H1 (cell line): ENCODE measurements at regions not wholly inside any gene's neighbourhood (a gene's known extent, or its start where the extent isn't known, plus 50 kb on each side); places are given as distances from the start of the nearest gene placed in this dataset.

ENCODE experiments used
- CTCF ChIA-PET: fragments of 300-600 bp; sonication (Branson Sonifier 250); formaldehyde crosslinking; loops from one replicate; lab custom pipeline; 2021; ENCODE audit not compliant: partially characterized antibody; lab: Charles Lee
- POLR2A ChIA-PET: fragments of 300-600 bp; sonication (Branson Sonifier 250); formaldehyde crosslinking; loops from one replicate; lab custom pipeline; 2021; ENCODE audit warnings: inconsistent platforms; ENCODE audit not compliant: partially characterized antibody; lab: Charles Lee
- DNase-seq, 2 experiments: peaks; one replicate each; pipeline versions ENCODE4 v3.0.0 to v3.0.0-alpha.2; 2010 to 2022; ENCODE audit warnings: low spot score in 2 of 2, low read depth in 1 of 2, mixed read lengths in 1 of 2
- FAIRE-seq: peaks from 2 replicates; lab custom pipeline; 2011; peaks lifted over from hg19 to GRCh38; lab: Jason Lieb, UNC
- H2AFZ ChIP-seq: 2 replicates; pipeline ENCODE4 v1.8.1; 2012; ENCODE audit warnings: low read length, inconsistent platforms
- H2AK5ac ChIP-seq: 2 replicates; pipeline ENCODE4 v1.6.1; 2013; ENCODE audit warnings: low read depth, low read length
- H2BK120ac ChIP-seq: replicated peaks from 2 replicates; pipeline ENCODE3; 2013; ENCODE audit warnings: low read depth, low read length, inconsistent platforms
- H2BK12ac ChIP-seq: 2 replicates; pipeline ENCODE4 v1.6.1; 2013; ENCODE audit warnings: low read depth, low read length
- H2BK15ac ChIP-seq: 2 replicates; pipeline ENCODE4 v1.6.1; 2013; ENCODE audit warnings: low read length
- H2BK20ac ChIP-seq: 2 replicates; pipeline ENCODE4 v1.6.1; 2013; ENCODE audit warnings: low read length
- H2BK5ac ChIP-seq: 2 replicates; pipeline ENCODE4 v1.6.1; 2013; ENCODE audit warnings: low read depth, low read length
- H3K14ac ChIP-seq: 2 replicates; pipeline ENCODE4 v1.6.1; 2013; ENCODE audit warnings: inconsistent platforms; ENCODE audit not compliant: insufficient read length
- H3K18ac ChIP-seq: 2 replicates; pipeline ENCODE4 v1.6.1; 2013; ENCODE audit warnings: low read length; ENCODE audit errors: extremely low read depth
- H3K23ac ChIP-seq: 2 replicates; pipeline ENCODE4 v1.6.1; 2013; ENCODE audit warnings: inconsistent platforms; ENCODE audit not compliant: insufficient read length
- H3K23me2 ChIP-seq: 2 replicates; pipeline ENCODE4 v1.6.1; 2013; ENCODE audit warnings: low read depth, low read length
- H3K27ac ChIP-seq: 2 replicates; pipeline ENCODE4 v1.6.1; 2011; ENCODE audit warnings: low read depth, low read length, inconsistent platforms
- H3K27me3 ChIP-seq, 4 experiments: replicated peaks in 1 of 4; 1 replicate in 1 of 4; 2 replicates in 3 of 4; pipeline versions ENCODE4 v1.6.1 to v1.8.1; 2011 to 2013; ENCODE audit warnings: low read length in 3 of 4, mild to moderate bottlenecking in 3 of 4, inconsistent platforms in 2 of 4, mixed read lengths in 2 of 4, moderate library complexity in 1 of 4; ENCODE audit not compliant: control insufficient read depth in 3 of 4, insufficient read depth in 3 of 4; ENCODE audit errors: extremely low read depth in 1 of 4
- H3K36me3 ChIP-seq, 4 experiments: 2 replicates each; pipeline versions ENCODE4 v1.6.1 to v1.8.1; 2011 to 2013; ENCODE audit warnings: mild to moderate bottlenecking in 4 of 4, low read length in 3 of 4, moderate library complexity in 2 of 4, control low read depth in 1 of 4, inconsistent platforms in 1 of 4; ENCODE audit not compliant: insufficient read depth in 4 of 4, control insufficient read depth in 2 of 4
- H3K4ac ChIP-seq: replicated peaks from 2 replicates; pipeline ENCODE3; 2013; ENCODE audit warnings: low read length, low read depth, mixed read lengths, inconsistent platforms; ENCODE audit not compliant: insufficient read length
- H3K4me1 ChIP-seq, 4 experiments: replicated peaks in 1 of 4; 1 replicate in 1 of 4; 2 replicates in 3 of 4; pipeline versions ENCODE4 v1.6.1 to v1.8.1; 2011 to 2013; ENCODE audit warnings: low read length in 3 of 4, inconsistent platforms in 2 of 4, mixed read lengths in 1 of 4; ENCODE audit not compliant: insufficient read depth in 4 of 4, control insufficient read depth in 3 of 4
- H3K4me2 ChIP-seq, 2 experiments: 2 replicates each; pipeline versions ENCODE4 v1.6.1 to v1.8.1; 2011 to 2013; ENCODE audit warnings: low read depth in 2 of 2, low read length in 2 of 2, control low read depth in 1 of 2, inconsistent platforms in 1 of 2, mild to moderate bottlenecking in 1 of 2; ENCODE audit not compliant: insufficient read depth in 1 of 2
- H3K4me3 ChIP-seq, 4 experiments: fragments of 200-600, 300-600 bp in 1 of 4; sonication (generic), shearing (Covaris generic), sonication (Bioruptor Twin) in 1 of 4; 2 replicates each; pipeline versions ENCODE4 v1.5.1 to v1.8.1; 2011 to 2016; ENCODE audit warnings: low read length in 4 of 4, low read depth in 3 of 4, control low read depth in 2 of 4, inconsistent platforms in 2 of 4, mild to moderate bottlenecking in 2 of 4, mixed read lengths in 1 of 4, moderate library complexity in 1 of 4; ENCODE audit not compliant: insufficient read depth in 2 of 4; ENCODE audit errors: extremely low read depth in 1 of 4
- H3K56ac ChIP-seq: replicated peaks from 2 replicates; pipeline ENCODE3; 2013; ENCODE audit warnings: low read depth, mild to moderate bottlenecking, mixed read lengths, low read length, inconsistent platforms; ENCODE audit not compliant: insufficient read length
- H3K79me1 ChIP-seq: 2 replicates; pipeline ENCODE4 v1.6.1; 2013; ENCODE audit warnings: low read depth, low read length, control low read depth
- H3K79me2 ChIP-seq, 2 experiments: 2 replicates each; pipeline versions ENCODE4 v1.6.1 to v1.8.1; 2012 to 2013; ENCODE audit warnings: low read length in 2 of 2, mild to moderate bottlenecking in 2 of 2, inconsistent platforms in 1 of 2; ENCODE audit not compliant: insufficient read depth in 2 of 2, control insufficient read depth in 1 of 2
- H3K9ac ChIP-seq, 4 experiments: replicated peaks in 1 of 4; 1 replicate in 1 of 4; 2 replicates in 3 of 4; pipeline versions ENCODE4 v1.6.1 to v1.8.1; 2011 to 2013; ENCODE audit warnings: low read depth in 3 of 4, low read length in 3 of 4, control low read depth in 2 of 4, mild to moderate bottlenecking in 2 of 4, moderate library complexity in 2 of 4, inconsistent platforms in 1 of 4; ENCODE audit errors: extremely low read depth in 1 of 4
- H3K9me3 ChIP-seq, 2 experiments: 2 replicates each; pipeline versions ENCODE4 v1.6.1 to v1.8.1; 2012 to 2013; ENCODE audit warnings: mild to moderate bottlenecking in 2 of 2, moderate library complexity in 2 of 2, control low read depth in 1 of 2, inconsistent platforms in 1 of 2, low read depth in 1 of 2, low read length in 1 of 2, mixed read lengths in 1 of 2; ENCODE audit not compliant: insufficient read depth in 2 of 2
- H4K20me1 ChIP-seq, 2 experiments: replicated peaks in 1 of 2; 2 replicates each; pipeline versions ENCODE3 to v1.8.1; 2011 to 2013; ENCODE audit warnings: inconsistent platforms in 2 of 2, low read length in 2 of 2, mild to moderate bottlenecking in 1 of 2; ENCODE audit not compliant: insufficient read depth in 2 of 2, control insufficient read depth in 1 of 2
- H4K5ac ChIP-seq: 2 replicates; pipeline ENCODE4 v1.6.1; 2013; ENCODE audit warnings: low read length, low read depth, mixed read lengths, inconsistent platforms; ENCODE audit not compliant: insufficient read length
- H4K8ac ChIP-seq: 2 replicates; pipeline ENCODE4 v1.8.0; 2013; ENCODE audit warnings: mild to moderate bottlenecking, moderate library complexity, low read length, inconsistent platforms; ENCODE audit not compliant: insufficient read depth; ENCODE audit errors: extremely low read depth
- H4K91ac ChIP-seq: replicated peaks from 2 replicates; pipeline ENCODE3; 2013; ENCODE audit warnings: low read length, mixed read lengths, inconsistent platforms; ENCODE audit not compliant: insufficient read length
- ATF2 ChIP-seq: IDR thresholded peaks from 2 replicates; pipeline ENCODE4 v1.6.1; 2012; ENCODE audit warnings: low read length, inconsistent platforms
- BACH1 ChIP-seq: IDR thresholded peaks from 2 replicates; pipeline ENCODE4 v1.6.1; 2012; ENCODE audit warnings: low read length, improper control_type of control experiment
- BCL11A ChIP-seq, 2 experiments: IDR thresholded peaks; one replicate each; pipeline ENCODE4 v1.6.1; 2011; ENCODE audit warnings: low read depth in 2 of 2, low read length in 2 of 2, mild to moderate bottlenecking in 2 of 2
- BRCA1 ChIP-seq: IDR thresholded peaks from 2 replicates; pipeline ENCODE4 v1.6.1; 2012; ENCODE audit warnings: low read depth, low read length, improper control_type of control experiment
- HDAC6 ChIP-seq: IDR thresholded peaks from one replicate; pipeline ENCODE4 v1.7.1; 2012; ENCODE audit warnings: low read depth, mild to moderate bottlenecking, inconsistent platforms, low read length, moderate library complexity
- NRF1 ChIP-seq: IDR thresholded peaks from 2 replicates; pipeline ENCODE4 v1.6.1; 2011; ENCODE audit warnings: mild to moderate bottlenecking, low read depth, low read length, improper control_type of control experiment
- RNF2 ChIP-seq: fragments of 200-900, 300-1000 bp; sonication (generic); IDR thresholded peaks from 2 replicates; pipeline ENCODE4 v1.7.1; 2016; ENCODE audit warnings: borderline replicate concordance, low read depth, mild to moderate bottlenecking, antibody characterized with exemption, low read length; ENCODE audit not compliant: poor library complexity, severe bottlenecking; ENCODE audit errors: missing control alignments
- SP2 ChIP-seq: IDR thresholded peaks from 2 replicates; pipeline ENCODE4 v1.6.1; 2012; ENCODE audit warnings: mild to moderate bottlenecking, low read length, inconsistent platforms
- TCF12 ChIP-seq: IDR thresholded peaks from 2 replicates; pipeline ENCODE4 v1.6.1; 2011; ENCODE audit warnings: low read depth, mild to moderate bottlenecking, low read length
- USF2 ChIP-seq: IDR thresholded peaks from 2 replicates; pipeline ENCODE4 v1.6.1; 2011; ENCODE audit warnings: low read length, improper control_type of control experiment
- WGBS, 2 experiments: shearing (Covaris generic) in 1 of 2; methylation state at CpG; one replicate each; pipeline versions ENCODE4 v1.1.6 to v1.1.7; 2013 to 2015; ENCODE audit warnings: low lambda C conversion rate in 2 of 2, mixed read lengths in 2 of 2, inconsistent platforms in 1 of 2, low coverage in 1 of 2, missing lambda C conversion rate in 1 of 2; ENCODE audit not compliant: insufficient replicate concordance in 2 of 2, insufficient coverage in 1 of 2, insufficient read length in 1 of 2; ENCODE audit errors: extremely low coverage in 1 of 2, missing lambda C conversion rate in 1 of 2; 5-methylcytosine and 5-hydroxymethylcytosine counted together
- TF ChIP-seq, protein P1 (sequence below): IDR thresholded peaks from 2 replicates; pipeline ENCODE4 v1.6.1; 2011; ENCODE audit warnings: low read depth, mild to moderate bottlenecking, low read length; ENCODE audit not compliant: insufficient read depth

GRCh38 chr4:91924625-91925024 lies 379.1 kb upstream of the GRID2 start:
- Histone ChIP-seq H3K4me2 (no peak overlapping the region), H3K27ac (no peak overlapping the region), H2BK5ac (no peak overlapping the region), H3K23me2 (no peaks in the 10 kb centered on the region), H3K79me1 (no peaks in the 10 kb centered on the region), H3K56ac (no peak overlapping the region), H4K5ac (no peak overlapping the region), H3K36me3 (no peaks in the 10 kb centered on the region), H2AFZ (no peak overlapping the region), H2BK20ac (no peak overlapping the region), H4K91ac (no peak overlapping the region), H3K4me3 (no peak overlapping the region), H3K79me2 (no peaks in the 10 kb centered on the region), H3K27me3 (no peaks in the 10 kb centered on the region), H3K9ac (no peak overlapping the region), H2BK120ac (no peak overlapping the region), H3K14ac (no peak overlapping the region), H3K18ac (no peak overlapping the region), H3K9me3 (peaks cover 10% of the 10 kb centered on the region in 2 experiments), H4K8ac (0 out of 2 replicates have a peak overlapping the region, but pooled peaks have one; percentile 14), H4K20me1 (no peaks in the 10 kb centered on the region), H2AK5ac (no peak overlapping the region), H2BK12ac (no peak overlapping the region), H3K23ac (no peak overlapping the region), H3K4ac (no peak overlapping the region), H3K4me1 (no peaks in the 10 kb centered on the region), H2BK15ac (no peak overlapping the region)
- CTCF ChIA-PET, result no interaction called here
- POLR2A ChIA-PET, result interaction anchor here (0.5 kb wide), 1 partner anchor 57 kb away, joined by 4 read pairs; no protein-coding TSS in a partner anchor
- FAIRE-seq, result no peak
- 90% methylated on average over 5 of the region's 5 CpGs; no CpG with 5 or more reads in 1 of the 2 experiments for WGBS, 2 experiments
- no peak for DNase-seq
- TF ChIP-seq ATF2 (no peak), BRCA1 (no peak), USF2 (no peak), SP2 (no peak), TCF12 (no peak), BCL11A (IDR thresholded peaks at IDR 0.05; ENCODE audit: low read depth in 2 of 2, low read length in 2 of 2) (no peak), RNF2 (no peak), NRF1 (no peak), HDAC6 (no peak), BACH1 (no peak)
- TF ChIP-seq, protein P1, sequence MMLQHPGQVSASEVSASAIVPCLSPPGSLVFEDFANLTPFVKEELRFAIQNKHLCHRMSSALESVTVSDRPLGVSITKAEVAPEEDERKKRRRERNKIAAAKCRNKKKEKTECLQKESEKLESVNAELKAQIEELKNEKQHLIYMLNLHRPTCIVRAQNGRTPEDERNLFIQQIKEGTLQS, result no peak
